DMS79 (cell line): ENCODE measurements at regions not wholly inside any gene's neighbourhood (a gene's known extent, or its start where the extent isn't known, plus 50 kb on each side); places are given as distances from the start of the nearest gene placed in this dataset.
A peak's percentile ranks its signal among the peaks of the same experiment; 100 is the strongest.

Experiments used
- DNase-seq: peaks from one replicate; lab custom pipeline; 2025; lab: John Stamatoyannopoulos, UW

DNA sequence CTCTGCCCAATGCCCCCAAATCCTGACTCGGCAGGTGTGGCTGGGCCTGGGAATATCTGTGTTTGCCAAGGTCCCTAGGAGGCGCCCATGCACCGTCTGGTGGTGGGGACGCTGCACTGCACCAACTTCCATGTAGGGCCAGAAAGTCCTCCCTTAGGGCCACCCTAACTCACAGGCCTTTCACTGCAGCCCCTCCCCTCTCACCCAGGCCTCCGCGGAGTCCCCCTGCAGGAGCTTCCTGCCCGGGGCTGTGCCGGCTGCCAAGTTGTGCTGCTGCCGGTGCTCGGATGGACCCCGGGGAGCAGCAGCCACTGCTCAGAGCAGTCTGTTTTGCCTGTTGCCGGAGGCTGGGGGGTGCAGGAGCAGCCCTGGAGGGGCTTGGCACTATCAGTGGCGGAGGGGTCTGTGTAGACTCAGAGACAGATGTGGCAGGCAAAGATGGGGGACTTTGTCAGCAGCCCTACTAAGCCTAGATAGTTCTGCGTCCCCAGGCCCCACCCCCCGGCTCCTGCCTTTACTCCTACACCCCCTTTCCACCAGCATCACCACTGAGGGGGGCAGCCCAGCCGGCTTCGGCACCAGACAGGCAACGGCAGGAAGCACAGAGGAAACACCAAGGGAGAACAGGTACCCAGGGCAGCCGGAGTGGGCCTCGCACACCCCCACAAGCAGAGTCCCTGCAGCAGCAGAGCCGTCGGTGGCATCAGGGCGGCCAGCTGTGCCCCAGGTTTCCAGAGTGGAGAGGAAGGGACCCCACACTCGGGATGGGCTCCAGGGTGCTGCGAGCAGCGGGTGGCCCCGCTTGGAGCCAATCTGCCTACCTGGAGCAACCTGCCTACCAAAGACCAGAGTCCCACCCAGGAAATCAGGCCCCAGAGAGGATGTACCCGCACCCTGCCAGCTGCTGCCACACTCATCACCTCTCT is 124.3 kb downstream of the TRIM29 start:
- DNase-seq: no peak

DNA sequence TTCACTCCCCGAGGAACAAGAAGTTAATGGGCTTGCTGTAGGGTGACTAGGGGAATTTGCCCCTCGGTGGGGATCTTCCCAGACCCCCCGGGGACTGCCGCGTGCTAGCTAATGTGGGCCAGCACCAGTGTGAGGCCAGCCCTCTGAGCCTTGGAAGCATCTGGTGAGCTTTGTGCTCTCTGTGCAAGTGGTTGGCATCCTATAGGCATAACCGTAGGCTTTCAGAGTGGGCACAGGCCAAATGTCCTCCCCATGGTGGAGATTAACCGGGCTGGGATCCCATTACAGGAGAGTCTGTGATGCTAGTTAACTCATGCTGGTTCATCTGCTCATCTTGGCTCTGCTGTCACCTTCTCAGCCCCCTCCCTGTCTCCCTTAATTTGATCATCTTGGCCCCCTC is 125.7 kb downstream of the TRIM29 start:
- DNase-seq: no peak

DNA sequence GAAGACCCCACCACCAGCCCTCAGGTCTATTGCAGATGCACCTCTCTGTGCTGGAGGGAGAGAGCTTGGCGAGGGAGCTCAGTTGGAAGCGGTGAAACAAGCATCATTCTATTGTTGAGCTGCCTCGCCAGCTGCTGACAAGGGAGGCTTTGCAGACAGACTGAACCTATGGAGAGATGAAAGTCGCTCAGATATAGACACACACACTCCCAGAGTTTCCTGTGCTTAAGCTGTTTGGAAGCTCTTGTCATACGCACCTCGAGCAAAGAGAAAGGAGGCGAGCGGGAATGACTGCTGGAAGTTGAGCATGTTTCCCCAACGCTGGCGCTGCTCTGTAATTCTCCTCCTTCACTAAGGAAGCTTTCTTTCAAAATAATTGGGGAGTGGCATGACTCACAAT is 126.1 kb downstream of the TRIM29 start:
- DNase-seq: no peak

DNA sequence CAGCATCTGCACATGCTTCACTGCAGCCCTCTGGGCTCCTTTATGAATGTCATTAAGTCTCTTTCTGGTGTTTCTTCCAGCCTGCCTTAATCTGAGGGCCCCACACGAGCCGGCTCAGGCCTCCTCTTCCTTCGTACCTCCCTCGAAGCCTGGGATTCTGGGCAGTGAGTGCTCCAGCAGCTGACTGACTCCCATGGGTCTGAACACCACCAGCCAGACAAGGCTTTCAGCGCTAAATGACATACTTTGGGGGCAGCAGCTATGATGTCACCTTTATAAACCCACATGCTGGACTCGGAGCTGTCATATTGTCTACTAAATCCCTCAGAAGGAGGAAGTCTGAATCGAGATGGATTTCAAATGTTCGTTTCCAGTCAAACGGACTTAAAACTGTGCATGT is 127.1 kb downstream of the TRIM29 start:
- DNase-seq: no peak

DNA sequence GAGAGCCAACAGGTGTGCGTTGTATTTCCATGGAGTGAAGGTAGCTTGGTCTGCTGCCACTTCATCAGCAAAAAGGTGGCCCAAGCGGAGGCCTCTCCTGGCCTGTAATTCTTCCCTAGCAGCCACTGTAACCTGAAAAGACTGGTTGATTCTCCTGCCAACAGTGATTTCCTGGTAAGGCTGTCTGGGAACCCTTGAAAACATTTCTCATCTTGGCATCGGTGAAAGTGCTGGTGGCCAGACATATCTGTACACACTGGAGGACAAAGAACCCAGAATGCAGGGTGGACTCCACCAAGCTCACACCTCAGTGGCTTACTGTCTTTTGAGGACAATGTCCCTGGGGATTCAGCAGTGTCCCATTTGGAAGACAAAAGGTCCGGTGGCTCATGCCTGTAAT is 128.0 kb downstream of the TRIM29 start:
- no peak for DNase-seq

DNA sequence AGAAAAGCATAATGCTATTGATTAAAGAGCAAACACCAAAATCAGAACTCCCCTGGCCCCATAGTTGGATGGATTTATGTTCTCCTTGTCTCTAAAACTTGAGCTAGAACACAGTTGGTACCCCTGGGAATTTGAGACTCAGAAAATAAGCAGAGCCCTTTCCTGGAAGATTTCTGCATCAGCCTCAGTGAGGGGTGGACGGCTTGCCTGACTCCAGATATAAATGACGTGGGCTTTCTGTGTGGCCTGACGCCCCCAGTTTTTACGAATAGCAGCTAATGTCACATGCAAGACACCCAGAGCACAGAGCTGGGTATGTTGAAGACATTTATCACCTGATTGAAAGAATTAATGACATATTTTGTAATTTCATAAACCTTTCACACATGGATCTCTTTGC is 130.8 kb downstream of the TRIM29 start:
- no peak for DNase-seq

DNA sequence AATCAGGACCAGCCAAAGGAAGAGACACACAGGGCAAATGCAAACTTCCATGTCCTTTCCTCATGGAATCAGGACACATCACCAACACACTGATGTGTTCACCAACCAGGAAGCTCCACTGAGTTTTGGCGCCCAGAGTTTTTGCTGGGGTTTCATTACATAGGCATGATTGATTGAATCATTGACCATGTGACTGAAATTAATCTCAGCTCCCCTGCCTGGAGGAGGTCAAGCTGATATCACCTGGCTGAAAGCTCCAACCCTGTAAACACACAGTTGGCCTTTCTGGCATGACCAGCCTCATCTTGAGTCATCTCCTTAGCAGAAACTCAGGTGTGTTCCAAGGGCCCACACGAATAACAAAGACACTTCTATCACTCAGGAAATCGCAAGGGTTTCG is 133.2 kb downstream of the TRIM29 start:
- no peak for DNase-seq

DNA sequence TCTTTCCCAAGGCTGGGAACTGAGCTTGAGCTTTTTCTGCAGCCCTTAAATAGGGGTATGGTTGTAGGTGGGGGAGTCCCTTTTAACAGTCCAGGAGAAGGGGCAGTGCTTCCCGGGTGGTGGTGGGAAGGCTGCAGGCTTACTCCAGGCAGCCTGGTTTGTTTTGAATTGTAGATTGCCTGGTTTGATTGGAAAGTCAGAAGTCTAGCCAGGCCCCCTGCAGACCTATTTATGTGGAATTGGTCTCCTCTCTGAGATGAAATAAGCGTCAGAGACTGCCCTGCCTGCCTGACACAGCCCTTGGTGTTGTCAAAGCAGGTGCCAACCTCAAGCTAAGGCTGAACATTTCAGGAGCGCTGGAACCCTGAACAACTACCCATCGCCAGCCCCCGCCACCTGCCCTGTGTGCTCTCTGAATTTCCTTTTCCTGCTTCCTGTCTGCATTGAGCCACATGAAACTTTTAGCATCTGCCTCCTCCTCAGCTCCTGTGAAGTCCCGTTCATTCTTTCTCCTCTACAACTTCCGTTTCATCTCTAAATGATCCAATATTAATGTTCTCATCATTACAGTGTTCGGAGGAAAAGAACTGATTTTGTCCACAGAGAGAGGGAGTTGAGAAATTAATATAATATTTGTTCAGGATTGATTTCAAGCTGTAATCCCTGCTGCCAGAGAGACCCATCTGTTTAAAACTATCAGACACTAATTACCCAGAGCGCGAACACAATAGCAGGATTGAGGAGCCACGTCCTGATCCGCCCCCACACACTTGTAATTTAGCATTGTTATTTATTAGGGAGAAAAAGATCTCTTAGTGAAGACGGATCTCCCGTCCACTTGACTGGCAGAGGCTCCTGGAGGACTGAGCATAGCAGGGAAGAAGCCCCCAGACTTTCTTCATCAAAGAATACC is 136.5 kb downstream of the TRIM29 start:
- DNase-seq: no peak

DNA sequence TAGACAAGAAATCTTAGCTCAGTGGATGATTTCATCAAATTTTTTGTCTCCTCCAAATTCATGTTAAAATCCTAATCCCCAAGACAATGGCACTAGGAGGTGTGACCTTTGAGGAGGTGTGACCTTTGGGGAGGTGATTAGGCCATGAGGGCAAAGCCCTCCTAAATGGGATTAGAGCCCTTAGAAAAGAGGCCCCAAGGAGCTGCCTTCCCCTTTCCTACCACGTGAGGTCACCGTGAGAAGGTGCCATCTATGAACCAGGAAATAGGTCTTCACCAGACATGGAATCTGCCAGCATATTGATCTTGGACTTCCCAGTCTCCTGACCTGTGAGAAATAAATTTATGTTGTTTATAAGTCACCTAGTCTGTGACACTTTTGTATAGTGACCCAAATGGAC is 138.7 kb downstream of the TRIM29 start:
- no peak for DNase-seq

DNA sequence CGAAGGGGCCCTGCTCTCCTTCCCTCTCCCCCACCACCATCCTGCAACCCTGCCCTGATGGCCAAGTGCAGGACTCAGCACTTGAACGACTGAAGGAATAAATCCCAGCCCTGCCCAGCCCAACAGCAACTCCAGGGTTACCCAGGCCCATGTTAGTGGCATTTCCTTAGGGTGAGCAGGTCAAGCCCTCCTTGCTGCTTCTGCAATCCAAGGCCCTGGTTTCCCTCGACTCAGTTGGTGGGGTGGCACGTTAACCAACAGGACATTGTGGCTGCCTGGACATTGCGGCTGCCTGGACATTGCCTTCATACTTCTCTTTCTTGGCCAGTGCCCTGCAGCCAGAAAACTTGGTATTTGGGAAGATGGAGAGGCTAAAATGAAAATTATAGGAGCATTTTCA is 141.4 kb downstream of the TRIM29 start:
- no peak for DNase-seq

DNA sequence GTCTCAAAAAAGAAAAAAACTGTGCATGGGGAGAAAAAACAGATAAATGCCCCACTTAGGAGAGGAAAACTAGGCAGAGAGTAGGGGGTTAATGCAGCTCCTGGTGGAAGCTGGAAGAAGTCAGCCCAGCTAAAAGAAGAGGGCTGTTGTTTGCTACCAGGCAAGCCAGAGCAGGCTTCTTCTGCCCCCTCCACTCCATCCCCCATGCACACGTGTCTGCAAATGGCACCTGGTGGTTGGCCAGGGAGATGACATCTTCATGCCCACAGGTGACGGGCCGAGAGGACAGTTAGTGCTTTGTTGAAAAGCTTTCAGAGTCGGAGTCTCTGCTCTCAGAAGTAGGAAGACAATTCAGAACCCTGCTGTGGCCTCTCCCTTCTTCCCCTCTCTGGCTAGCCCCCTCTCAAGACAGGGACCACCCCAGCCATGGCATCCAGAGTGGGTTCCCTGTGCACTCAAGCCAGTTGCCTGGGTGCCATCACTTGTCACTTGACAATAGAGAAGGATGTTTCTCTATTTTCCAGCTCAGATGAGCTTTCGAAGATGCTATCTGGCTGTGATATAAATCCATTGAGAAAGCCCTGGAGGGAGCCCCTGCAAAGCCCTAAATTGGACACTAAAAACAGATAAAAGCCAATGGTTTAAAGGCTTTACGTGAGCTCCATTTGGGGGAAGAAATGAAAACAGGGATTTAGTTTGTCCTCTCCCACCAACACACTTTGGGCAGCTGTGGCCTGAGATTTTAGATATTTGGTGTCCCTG is 142.0 kb downstream of the TRIM29 start:
- no peak for DNase-seq

DNA sequence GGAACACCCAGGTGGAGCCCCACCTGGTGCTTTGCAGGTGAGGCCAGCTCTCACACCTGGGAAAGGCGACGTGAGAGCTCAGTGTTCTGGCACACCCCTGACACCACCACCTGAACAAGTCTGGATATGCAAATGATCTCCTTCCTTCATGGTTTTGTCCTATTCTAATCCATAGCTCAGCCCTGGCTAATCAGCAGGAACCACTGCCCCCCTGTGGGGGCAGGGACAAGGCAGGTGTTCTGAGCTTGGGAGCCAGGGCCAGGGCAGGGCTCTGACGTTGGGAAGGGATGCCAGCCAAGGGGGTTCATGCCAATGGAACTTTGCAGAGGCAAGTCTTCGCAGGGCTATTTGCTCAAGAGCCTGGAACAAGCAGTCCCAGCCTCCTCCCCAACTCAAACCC is 144.2 kb downstream of the TRIM29 start:
- peak; percentile 61 for DNase-seq

DNA sequence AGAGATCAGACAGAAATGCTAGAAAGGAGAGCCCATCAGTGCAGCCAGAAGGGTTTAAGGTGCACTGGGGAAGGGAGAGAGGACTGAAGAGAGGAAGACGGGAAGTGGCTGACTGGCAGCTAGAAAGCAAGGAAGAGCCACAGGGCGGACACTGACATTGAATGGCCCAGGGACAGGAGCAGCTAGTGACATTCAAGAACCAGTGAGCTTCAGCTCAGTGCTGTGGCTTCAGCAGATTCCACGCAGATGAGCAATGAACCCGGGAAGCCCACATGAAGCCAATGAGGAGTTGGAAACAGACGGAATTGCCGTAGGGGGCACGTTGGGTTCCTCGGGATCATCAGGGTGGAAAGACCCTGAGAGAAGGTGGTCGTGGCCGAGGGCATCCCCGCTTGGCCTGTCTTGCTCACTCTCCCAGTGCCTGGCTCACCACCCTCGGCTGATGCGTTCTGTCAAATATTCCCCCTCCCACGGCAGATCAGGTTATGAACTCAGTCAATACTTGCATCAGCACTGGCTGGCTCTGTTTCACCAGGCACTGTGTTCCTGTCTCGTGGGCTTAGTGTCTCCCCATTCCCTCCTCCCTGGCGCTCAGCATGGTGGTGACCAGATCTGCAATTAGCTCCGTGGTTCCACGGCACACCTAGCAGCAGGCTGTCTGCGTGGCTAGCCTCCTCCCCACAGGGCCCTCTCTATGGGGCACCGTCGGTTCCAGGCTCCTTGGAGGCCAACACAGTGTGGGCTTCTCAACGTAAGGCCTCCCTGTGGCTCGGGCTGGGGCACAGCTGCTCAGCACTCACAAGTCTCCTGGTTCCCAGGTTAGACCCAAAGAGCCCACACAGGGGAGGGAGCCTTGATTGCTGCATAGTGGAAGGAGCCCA is 145.5 kb downstream of the TRIM29 start:
- DNase-seq: no peak

DNA sequence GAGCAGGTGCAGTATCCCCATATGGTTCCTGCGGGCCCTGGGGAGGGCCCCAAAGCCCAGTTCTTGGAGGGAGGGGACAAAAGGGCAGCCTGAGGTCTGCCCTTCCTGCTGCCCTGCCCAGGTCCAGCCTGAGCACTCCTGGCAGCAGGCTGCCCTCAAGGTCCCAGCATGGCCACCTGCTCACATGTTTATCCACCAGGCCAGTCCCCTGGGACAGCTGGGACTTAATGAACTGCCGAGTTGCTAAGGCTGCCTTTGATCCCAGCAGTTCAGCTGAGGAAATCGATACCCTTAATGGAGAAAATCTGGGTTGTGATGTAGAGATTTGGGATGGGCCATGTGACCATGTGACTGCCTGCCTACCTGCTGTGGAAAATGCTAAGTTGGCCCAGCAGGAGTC is 146.2 kb downstream of the TRIM29 start:
- DNase-seq: no peak

DNA sequence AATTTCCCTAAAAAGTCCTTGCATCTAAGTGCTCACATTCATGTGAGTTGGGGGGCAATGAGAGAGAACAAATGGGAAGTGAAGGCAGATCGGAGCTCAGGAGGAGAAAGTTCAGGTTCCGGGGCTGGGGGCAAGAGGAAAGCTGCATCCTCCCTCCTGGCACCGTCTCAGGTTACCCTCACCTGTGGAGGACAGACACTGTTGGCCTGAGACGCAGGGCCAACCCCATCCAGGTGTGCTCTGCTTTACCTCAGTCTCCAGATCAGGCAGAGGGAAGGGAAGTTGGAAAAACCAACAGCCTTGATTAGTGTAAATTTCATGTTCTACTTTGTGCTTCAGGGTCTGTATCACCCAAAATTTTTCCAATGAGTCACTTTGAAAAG is 146.9 kb downstream of the TRIM29 start:
- DNase-seq: no peak

DNA sequence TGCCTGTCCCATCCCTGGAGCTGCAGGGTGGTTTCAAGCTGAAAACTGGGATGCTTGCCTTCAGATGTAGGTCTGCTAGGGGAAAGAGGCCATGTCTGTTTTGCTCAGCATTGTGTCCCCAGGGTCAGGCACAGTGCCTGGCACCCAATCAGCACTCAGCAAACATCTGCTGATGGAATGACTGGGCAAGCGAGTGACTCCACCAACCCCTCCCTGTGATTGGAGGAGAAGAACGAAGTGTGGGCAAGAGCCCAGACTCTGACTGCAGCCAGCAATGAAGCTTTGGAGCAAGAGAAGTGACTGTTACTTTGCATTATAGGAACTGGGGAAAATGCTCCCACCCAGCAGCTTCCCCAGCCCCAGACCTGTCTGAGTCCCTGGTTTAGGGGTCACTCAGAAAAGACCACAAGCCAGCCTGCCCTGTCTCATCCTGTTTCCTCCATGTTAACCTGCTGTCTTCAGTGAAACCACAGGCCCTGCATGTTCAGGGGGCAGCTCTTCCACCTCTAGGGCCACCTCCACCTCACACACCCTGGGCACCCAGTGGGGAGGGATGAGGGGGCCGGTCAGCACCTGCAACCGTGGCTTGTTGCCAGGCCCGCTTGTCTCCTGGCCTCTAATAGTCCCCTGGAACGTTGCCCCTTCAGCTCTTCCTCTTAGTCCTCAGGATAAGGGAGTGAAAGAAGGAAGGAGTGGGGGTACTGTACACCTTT is 147.4 kb downstream of the TRIM29 start:
- no peak for DNase-seq

DNA sequence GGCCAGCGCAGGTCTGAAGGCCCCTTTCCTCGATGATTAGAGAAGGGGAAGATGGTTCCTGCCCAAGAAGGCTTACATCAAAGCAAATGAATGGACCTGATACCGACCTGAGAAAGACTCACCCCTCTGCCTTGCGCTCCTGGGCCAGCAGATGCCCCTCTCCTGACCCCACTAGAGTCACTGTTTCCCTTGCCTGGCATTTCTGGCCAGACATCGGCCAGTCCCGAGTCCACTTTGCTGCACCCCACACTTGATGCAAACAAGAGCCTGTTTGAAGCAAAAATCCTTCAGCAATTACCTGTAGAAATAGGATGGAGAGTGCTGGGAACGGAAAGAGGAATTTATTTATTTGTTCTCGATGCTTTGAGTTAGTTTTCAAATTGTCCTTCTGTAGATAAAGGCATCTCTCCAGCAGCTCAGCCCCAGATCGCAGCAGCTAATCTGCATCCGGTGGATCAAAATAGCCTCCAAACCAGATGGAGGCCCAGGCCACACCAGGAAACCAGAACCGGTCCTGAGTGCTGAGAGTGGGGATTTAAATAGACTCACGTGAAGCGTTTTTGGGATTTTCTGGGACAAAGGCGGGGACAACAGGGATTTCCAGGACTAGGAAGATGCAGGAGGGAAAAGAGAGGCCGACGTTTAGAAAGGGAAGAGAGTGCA is 148.6 kb downstream of the TRIM29 start:
- no peak for DNase-seq

DNA sequence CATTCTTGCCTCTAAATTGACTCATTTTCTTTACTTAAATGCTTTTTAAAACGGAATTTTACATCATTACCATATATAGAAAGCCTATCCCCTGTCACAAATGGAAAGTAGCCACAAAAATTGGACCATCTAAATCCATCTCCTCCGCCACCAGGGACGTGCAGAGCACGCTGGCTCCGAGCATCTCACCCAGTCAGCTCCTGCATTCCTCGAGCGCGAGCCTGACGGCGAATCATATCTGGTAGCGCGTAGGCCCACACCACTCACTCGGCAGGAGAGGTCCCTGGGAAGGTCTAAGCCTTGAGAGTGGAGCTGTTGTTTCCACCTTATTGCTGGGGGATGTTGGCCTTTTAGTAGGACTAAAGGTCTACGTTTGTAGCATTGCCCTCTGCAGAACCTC is 152.4 kb downstream of the TRIM29 start:
- DNase-seq: no peak

DNA sequence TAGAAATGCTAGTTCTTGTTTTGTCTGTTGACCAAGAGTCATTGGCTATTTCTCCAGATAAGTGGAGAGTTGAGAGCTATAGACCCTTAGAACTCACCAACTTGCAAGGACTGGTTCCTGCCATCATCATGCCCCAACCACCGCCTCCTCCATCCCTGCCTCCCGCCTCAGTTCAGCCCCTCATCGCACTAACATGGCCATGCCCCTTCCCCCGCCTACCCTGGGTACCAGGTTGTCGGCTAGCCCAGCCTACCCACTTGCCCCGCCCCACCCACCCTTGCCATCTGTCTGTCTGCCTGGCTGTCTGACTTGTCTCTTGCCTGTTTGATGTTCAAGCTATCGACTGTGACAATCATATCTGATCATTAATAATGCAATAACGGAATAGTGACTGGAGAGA is 154.1 kb downstream of the TRIM29 start:
- DNase-seq: no peak

DNA sequence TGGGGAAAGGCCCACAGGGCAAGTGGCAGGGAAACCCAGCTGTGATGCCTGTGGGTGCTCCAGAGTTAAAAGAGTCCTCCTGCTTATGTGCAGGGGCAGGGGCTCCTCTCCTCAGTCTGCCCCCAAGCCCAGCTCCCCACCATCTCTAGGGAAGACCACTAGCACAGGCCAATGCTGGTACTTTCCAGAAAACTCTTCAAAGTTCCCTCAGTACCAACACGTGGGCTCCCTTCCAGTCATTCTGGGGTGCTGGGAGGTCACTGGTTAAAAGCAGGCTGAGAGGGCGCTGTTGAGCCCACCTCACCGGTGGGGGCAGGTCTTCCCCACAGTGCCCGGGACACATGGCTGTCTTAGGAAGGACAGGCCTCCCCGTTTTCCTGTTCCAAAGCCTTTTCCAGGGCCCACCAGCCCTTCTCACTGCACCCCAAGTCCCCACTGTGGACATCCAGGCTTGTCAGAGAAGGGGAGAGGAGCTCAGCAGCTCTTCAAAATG is 154.6 kb downstream of the TRIM29 start:
- no peak for DNase-seq
